ENCODE measurements at regions not wholly inside any gene's neighbourhood (a gene's known extent, or its start where the extent isn't known, plus 50 kb on each side); places are given as distances from the start of the nearest gene placed in this dataset.

GRCh38 chr22:48661984-48662383 lies 1165.7 kb downstream of the BRD1 start:
- Histone ChIP-seq H3K27ac (ENCODE audit: low read depth, low read length) (no peak overlapping the region), H3K36me3 (ENCODE audit: control insufficient read depth, insufficient read depth, low read length) (no peaks in the 10 kb centered on the region), H3K27me3 (ENCODE audit: control insufficient read depth, insufficient read depth, low read length) (no peaks in the 10 kb centered on the region), H3K4me1 (ENCODE audit: control insufficient read depth, insufficient read depth, low read length) (no peaks in the 10 kb centered on the region), H3K9ac (ENCODE audit: low read length) (no peak overlapping the region), H3K4me3 (ENCODE audit: low read length) (no peak overlapping the region)

- no peak overlapping the region for H3K27ac ChIP-seq (ENCODE audit: low read depth, low read length)
Observed at GRCh38 chr22:48660790-48661740, 1166.6 kb downstream of the BRD1 start.

GRCh38 chr22:48660104-48660789 lies 1167.4 kb downstream of the BRD1 start:
- no peaks in the 10 kb centered on the region for H3K36me3 ChIP-seq (ENCODE audit: control insufficient read depth, insufficient read depth, low read length)
- H3K4me3 ChIP-seq (ENCODE audit: low read length), result no peak overlapping the region
- H3K27me3 ChIP-seq (ENCODE audit: control insufficient read depth, insufficient read depth, low read length), result no peaks in the 10 kb centered on the region
- no peaks in the 10 kb centered on the region for H3K4me1 ChIP-seq (ENCODE audit: control insufficient read depth, insufficient read depth, low read length)
- no peak overlapping the region for H3K27ac ChIP-seq (ENCODE audit: low read depth, low read length)
- H3K9ac ChIP-seq (ENCODE audit: low read length), result no peak overlapping the region

More at GRCh38 chr22:48660790-48661740, 1166.6 kb downstream of the BRD1 start:
- no peak overlapping the region for H3K9ac ChIP-seq (ENCODE audit: low read length)
- H3K36me3 ChIP-seq (ENCODE audit: control insufficient read depth, insufficient read depth, low read length), result no peaks in the 10 kb centered on the region
- no peaks in the 10 kb centered on the region for H3K27me3 ChIP-seq (ENCODE audit: control insufficient read depth, insufficient read depth, low read length)
- H3K4me3 ChIP-seq (ENCODE audit: low read length), result no peak overlapping the region
- no peaks in the 10 kb centered on the region for H3K4me1 ChIP-seq (ENCODE audit: control insufficient read depth, insufficient read depth, low read length)

GRCh38 chr22:48659404-48659996 lies 1168.2 kb downstream of the BRD1 start:
- Histone ChIP-seq H3K9ac (ENCODE audit: low read length) (no peak overlapping the region), H3K27ac (ENCODE audit: low read depth, low read length) (no peak overlapping the region)

GRCh38 chr22:48658871-48659270 lies 1168.8 kb downstream of the BRD1 start:
- H3K9ac ChIP-seq (ENCODE audit: low read length), result no peak overlapping the region
- no peaks in the 10 kb centered on the region for H3K27me3 ChIP-seq (ENCODE audit: control insufficient read depth, insufficient read depth, low read length)
- H3K27ac ChIP-seq (ENCODE audit: low read depth, low read length), result no peak overlapping the region
- H3K36me3 ChIP-seq (ENCODE audit: control insufficient read depth, insufficient read depth, low read length), result no peaks in the 10 kb centered on the region
- H3K4me3 ChIP-seq (ENCODE audit: low read length), result no peak overlapping the region
- H3K4me1 ChIP-seq (ENCODE audit: control insufficient read depth, insufficient read depth, low read length), result no peaks in the 10 kb centered on the region

More at GRCh38 chr22:48659404-48659996, 1168.2 kb downstream of the BRD1 start:
- Histone ChIP-seq H3K4me3 (ENCODE audit: low read length) (no peak overlapping the region), H3K27me3 (ENCODE audit: control insufficient read depth, insufficient read depth, low read length) (no peaks in the 10 kb centered on the region), H3K36me3 (ENCODE audit: control insufficient read depth, insufficient read depth, low read length) (no peaks in the 10 kb centered on the region), H3K4me1 (ENCODE audit: control insufficient read depth, insufficient read depth, low read length) (no peaks in the 10 kb centered on the region)

GRCh38 chr22:48658246-48658645 lies 1169.4 kb downstream of the BRD1 start:
- H3K4me1 ChIP-seq (ENCODE audit: control insufficient read depth, insufficient read depth, low read length), result no peaks in the 10 kb centered on the region
- H3K27me3 ChIP-seq (ENCODE audit: control insufficient read depth, insufficient read depth, low read length), result no peaks in the 10 kb centered on the region
- no peak overlapping the region for H3K27ac ChIP-seq (ENCODE audit: low read depth, low read length)
- no peak overlapping the region for H3K9ac ChIP-seq (ENCODE audit: low read length)
- H3K4me3 ChIP-seq (ENCODE audit: low read length), result no peak overlapping the region
- H3K36me3 ChIP-seq (ENCODE audit: control insufficient read depth, insufficient read depth, low read length), result no peaks in the 10 kb centered on the region

GRCh38 chr22:48654492-48654891 lies 1173.2 kb downstream of the BRD1 start:
- Histone ChIP-seq H3K36me3 (ENCODE audit: control insufficient read depth, insufficient read depth, low read length) (no peaks in the 10 kb centered on the region), H3K4me1 (ENCODE audit: control insufficient read depth, insufficient read depth, low read length) (no peaks in the 10 kb centered on the region), H3K4me3 (ENCODE audit: low read length) (no peak overlapping the region), H3K27me3 (ENCODE audit: control insufficient read depth, insufficient read depth, low read length) (no peaks in the 10 kb centered on the region), H3K9ac (ENCODE audit: low read length) (no peak overlapping the region), H3K27ac (ENCODE audit: low read depth, low read length) (no peak overlapping the region)

- H3K9ac ChIP-seq (ENCODE audit: low read length), result no peak overlapping the region
- H3K4me1 ChIP-seq (ENCODE audit: control insufficient read depth, insufficient read depth, low read length), result no peaks in the 10 kb centered on the region
- H3K36me3 ChIP-seq (ENCODE audit: control insufficient read depth, insufficient read depth, low read length), result no peaks in the 10 kb centered on the region
- H3K27me3 ChIP-seq (ENCODE audit: control insufficient read depth, insufficient read depth, low read length), result no peaks in the 10 kb centered on the region
- no peak overlapping the region for H3K4me3 ChIP-seq (ENCODE audit: low read length)
- no peak overlapping the region for H3K27ac ChIP-seq (ENCODE audit: low read depth, low read length)
Observed at GRCh38 chr22:48653929-48654328, 1173.7 kb downstream of the BRD1 start.

- H3K36me3 ChIP-seq (ENCODE audit: control insufficient read depth, insufficient read depth, low read length), result no peaks in the 10 kb centered on the region
- no peak overlapping the region for H3K27ac ChIP-seq (ENCODE audit: low read depth, low read length)
- no peaks in the 10 kb centered on the region for H3K4me1 ChIP-seq (ENCODE audit: control insufficient read depth, insufficient read depth, low read length)
- H3K27me3 ChIP-seq (ENCODE audit: control insufficient read depth, insufficient read depth, low read length), result no peaks in the 10 kb centered on the region
- H3K4me3 ChIP-seq (ENCODE audit: low read length), result no peak overlapping the region
- no peak overlapping the region for H3K9ac ChIP-seq (ENCODE audit: low read length)
Observed at GRCh38 chr22:48653306-48653705, 1174.4 kb downstream of the BRD1 start.

GRCh38 chr22:48652796-48653195 lies 1174.9 kb downstream of the BRD1 start:
- H3K27ac ChIP-seq (ENCODE audit: low read depth, low read length), result no peak overlapping the region

GRCh38 chr22:48651981-48652538 lies 1175.6 kb downstream of the BRD1 start:
- Histone ChIP-seq H3K36me3 (ENCODE audit: control insufficient read depth, insufficient read depth, low read length) (no peaks in the 10 kb centered on the region), H3K27me3 (ENCODE audit: control insufficient read depth, insufficient read depth, low read length) (no peaks in the 10 kb centered on the region), H3K4me3 (ENCODE audit: low read length) (no peak overlapping the region), H3K4me1 (ENCODE audit: control insufficient read depth, insufficient read depth, low read length) (no peaks in the 10 kb centered on the region), H3K9ac (ENCODE audit: low read length) (no peak overlapping the region), H3K27ac (ENCODE audit: low read depth, low read length) (no peak overlapping the region)

More at GRCh38 chr22:48652796-48653195, 1174.9 kb downstream of the BRD1 start:
- Histone ChIP-seq H3K27me3 (ENCODE audit: control insufficient read depth, insufficient read depth, low read length) (no peaks in the 10 kb centered on the region), H3K36me3 (ENCODE audit: control insufficient read depth, insufficient read depth, low read length) (no peaks in the 10 kb centered on the region), H3K9ac (ENCODE audit: low read length) (no peak overlapping the region), H3K4me3 (ENCODE audit: low read length) (no peak overlapping the region), H3K4me1 (ENCODE audit: control insufficient read depth, insufficient read depth, low read length) (no peaks in the 10 kb centered on the region)
